ENCODE measurements at regions not wholly inside any gene's neighbourhood (a gene's known extent, or its start where the extent isn't known, plus 50 kb on each side); places are given as distances from the start of the nearest gene placed in this dataset.

GRCh38 chr6:169044381-169045230 lies 209.0 kb downstream of the THBS2 start:
- no peak for DNase-seq

DNA sequence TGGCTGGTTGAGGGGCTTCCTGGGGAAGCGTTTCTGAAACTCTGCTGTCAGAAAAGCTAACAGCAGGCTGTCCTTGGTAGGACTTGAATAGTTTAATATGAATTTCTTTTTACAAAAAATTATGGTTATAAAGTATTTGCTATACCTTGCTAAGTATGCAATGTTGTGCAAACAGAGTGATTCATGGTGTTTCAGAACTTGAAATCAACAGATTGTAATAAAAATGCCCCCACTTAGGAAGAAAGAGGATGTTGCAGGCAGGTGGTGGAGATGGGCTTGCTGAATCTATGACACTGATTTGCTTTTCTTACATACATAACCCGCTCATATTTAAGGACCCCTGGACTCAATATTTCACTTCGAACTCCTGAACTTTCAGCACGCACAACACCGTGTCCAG lies 211.6 kb downstream of the THBS2 start:
- no peak for DNase-seq

DNA sequence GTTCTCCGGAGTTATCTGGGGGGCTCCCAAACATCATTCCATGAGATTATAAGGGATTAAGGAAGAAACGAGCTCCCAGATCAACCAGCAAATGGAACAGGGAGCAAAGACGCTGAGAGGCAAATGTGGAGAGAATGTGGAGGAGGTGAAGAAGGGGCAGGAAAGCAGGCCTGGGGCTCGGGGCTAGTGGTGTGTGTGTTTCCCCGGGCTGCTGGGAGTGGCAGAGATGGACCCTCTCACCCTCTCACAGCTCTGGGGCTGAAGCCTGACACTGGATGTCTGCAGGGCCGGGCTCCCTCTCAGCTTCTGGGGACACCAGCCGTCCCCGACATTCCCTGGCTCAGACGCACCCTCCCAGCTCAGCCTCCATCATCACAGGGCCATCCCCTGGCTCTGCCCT lies 212.6 kb downstream of the THBS2 start:
- no peak for DNase-seq

DNA sequence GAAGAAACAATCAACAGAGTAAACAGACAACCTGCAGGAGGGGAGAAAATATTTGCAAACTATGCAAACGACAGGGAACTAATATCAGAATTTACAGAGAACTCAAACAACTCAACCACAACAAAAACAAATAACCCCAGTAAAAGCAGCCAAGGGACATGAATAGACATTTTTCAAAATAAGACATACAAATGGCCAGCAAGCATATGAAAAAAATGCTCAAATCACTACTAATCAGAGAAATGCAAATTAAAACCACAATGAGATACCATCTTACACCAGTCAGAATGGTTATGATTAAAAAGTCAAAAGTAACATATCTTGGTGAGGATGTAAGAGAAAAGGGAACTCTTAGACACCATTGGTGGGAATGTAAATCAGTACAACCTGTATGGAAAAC lies 215.0 kb downstream of the THBS2 start:
- DNase-seq: no peak

GRCh38 chr6:169035385-169036240 lies 218.0 kb downstream of the THBS2 start:
- no peak for DNase-seq

GRCh38 chr6:169034516-169035167 lies 219.0 kb downstream of the THBS2 start:
- DNase-seq: no peak

DNA sequence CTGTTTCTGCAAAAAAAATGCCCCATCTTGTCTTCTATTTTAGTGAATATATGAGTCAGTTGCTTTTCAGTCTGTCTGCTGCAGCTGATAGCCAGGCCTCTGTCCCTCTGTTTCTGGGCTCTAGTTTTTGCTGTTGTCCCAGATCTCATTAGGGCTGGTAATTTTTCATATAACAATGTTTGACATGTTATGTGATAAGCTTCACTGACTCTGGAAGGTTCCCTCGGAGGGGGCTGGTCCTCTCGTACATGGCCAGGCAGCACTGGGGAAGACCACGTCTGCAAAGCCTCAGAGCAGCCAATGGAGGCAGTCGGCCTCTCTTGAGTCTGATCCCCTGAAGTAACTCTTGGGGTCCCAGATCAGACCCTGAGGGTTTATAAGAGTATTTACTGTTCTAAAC lies 223.8 kb downstream of the THBS2 start:
- DNase-seq: no peak

DNA sequence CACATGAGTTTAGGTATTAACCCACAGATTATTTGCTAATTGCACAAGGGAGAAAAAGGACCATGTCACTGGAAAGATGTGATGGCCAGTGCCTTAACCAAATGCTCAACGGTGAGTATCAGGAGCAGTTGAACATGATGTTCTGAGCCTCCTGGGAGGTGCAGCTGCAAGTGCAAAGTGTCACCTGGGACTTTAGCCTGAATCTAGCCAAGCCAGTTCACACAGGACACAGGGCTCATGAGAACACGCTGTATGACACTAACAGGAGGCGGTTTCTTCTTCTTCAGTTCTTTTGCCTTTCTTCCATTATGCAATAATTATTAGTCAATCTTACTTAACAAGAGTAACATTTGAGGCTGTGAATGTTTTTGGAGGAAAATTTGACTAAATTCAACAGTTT lies 225.3 kb downstream of the THBS2 start:
- no peak for DNase-seq

DNA sequence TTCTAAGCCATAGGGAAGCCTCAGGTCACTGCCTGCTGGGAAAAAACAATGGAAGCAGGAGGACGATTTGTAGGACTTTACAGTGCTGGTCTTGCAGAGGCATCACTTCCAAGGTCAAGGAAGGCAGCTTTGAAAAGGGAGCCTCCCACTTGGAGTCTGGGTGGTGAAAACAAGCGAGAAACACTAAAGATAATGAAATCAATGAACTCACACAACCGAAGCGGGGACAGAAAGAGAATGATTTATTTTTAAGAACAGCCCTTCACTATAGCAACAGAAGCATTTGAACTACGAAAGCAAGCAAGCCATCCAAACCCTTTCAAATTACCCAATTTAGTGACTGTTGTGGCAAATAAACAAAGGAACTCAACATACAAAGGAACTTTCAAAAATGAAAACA lies 227.5 kb downstream of the THBS2 start:
- DNase-seq: no peak

GRCh38 chr6:169024047-169024660 lies 229.5 kb downstream of the THBS2 start:
- no peak for DNase-seq

DNA sequence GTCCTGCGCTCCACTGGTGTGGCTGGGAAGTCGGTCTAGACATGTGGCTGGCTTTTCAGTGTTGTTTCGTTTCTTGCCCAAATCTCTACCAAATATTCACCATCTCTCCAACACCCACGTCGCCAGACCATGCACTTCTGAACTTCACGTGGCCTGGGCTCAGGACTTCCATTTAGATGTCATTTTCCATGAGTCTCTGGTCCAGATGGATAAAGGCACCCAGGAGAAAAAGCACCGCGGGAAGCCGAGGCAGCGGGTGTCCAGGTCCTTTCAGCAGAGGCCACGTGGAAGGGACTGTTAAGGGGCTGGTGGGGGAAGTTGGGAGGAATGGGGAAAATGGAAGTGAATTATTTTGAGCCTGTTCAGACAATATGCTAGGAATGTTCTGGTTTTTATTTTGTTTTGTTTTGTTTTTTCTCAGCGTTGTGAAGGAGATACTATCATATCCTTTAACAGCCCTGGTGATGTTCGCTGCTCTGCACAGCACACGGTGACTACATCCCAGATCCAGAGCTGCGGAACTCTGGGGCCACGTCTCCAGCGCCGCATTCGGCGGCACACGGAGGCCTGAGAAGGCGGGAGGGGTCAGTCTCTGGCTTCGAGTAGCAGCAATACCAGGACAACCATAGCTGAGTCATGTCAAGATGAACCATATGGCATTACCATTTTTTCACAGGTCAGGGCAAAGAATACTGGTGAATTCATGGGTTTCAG lies 230.3 kb downstream of the THBS2 start:
- no peak for DNase-seq

DNA sequence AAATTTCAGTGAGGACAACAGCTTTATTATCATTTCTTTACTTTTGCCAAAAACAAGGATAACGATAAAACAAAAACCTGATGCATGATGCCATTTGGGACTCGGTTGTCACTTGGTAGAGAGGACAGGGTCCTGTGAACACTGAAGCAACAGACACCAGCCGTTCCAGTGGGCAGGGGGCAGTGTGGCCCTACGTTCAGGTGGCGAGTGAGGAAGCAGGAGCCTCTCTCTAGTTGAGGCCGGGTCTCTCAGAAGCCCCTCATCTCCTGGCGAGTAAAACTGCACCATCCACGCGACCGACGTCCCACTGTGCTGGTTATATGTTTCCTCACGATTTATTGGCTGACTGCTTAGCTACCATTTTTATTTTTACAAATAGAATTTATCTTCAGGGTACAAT lies 231.6 kb downstream of the THBS2 start:
- DNase-seq: no peak

DNA sequence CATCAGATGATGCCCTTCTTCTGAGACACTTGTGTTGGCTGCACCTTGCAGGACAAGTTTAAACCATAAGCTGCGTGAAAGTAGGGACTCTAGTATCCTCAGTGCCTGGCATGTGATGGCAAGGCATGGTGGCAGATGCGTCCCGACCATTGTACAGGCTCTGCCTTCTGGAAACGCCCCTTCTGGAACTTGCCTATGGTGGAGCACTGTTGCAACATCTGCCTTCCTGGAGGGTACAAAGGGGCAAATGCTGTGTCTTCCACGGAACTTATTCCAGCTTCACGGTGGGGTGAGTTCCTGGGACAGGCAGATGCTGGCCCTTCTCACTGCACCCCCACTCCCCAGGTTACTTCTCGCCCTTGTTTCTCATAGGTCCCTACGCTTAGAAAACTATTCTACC lies 232.8 kb downstream of the THBS2 start:
- no peak for DNase-seq

- no peak for DNase-seq
These were observed 233.7 kb downstream of the THBS2 start for GRCh38 chr6:169019727-169020491.

DNA sequence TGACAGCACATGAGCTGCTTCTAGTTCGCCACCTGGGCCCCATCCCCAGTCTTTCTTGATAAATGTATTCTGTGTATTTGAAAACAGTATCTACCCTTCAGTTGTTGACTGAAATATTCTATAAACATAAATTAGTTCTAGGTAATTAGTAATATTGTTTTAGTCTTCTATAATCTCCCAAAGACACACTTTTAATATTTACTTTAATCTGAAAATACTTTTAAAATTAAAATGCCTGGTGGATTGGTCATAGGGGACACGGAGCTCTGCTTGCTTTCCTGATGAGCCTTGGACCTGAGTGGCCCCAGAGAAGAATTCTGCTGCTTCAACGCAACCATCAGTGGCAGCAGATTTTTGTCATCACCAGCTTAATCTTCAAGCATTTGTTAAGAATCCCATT lies 234.5 kb downstream of the THBS2 start:
- no peak for DNase-seq

DNA sequence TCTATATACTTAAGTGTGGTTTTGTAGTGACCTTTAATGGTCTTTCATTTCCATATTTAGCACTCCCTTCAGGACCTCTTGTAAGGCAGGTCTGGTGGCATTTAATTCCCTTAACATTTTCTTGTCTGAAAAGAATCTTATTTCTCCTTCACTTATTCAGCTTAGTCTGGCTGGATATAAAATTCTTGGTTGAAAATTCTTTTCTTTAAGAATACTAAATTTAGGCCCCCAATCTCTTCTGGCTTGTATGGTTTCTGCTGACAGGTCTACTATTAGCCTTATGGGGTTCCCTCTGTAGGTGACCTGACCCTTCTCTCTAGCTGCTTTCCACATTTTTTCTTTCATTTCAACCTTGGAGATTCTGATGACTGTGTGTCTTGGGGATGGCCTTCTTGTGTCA lies 236.9 kb downstream of the THBS2 start:
- DNase-seq: no peak

- DNase-seq: no peak
These were observed 239.1 kb downstream of the THBS2 start for GRCh38 chr6:169014211-169015197.

DNA sequence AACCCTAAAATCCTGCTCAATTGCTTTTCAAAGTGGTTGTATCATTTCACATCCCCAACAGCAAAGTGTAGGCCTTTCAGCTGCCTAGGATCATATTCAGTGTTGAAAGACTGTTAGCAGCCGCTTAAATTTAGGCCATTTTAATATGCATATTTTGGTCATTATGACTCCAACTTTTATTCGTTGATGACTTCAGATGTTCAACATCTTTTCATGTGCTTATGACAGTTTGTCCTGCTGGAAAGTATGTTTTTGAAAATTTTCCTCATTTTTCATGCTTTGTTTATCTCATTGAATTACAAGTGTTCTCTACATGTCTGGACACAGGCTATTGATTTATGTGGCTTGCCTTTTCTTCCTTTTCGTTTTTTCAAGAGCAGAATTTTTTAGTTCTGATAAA lies 244.0 kb downstream of the THBS2 start:
- no peak for DNase-seq

GRCh38 chr6:169008641-169009257 lies 244.9 kb downstream of the THBS2 start:
- DNase-seq: peak; percentile 78

DNA sequence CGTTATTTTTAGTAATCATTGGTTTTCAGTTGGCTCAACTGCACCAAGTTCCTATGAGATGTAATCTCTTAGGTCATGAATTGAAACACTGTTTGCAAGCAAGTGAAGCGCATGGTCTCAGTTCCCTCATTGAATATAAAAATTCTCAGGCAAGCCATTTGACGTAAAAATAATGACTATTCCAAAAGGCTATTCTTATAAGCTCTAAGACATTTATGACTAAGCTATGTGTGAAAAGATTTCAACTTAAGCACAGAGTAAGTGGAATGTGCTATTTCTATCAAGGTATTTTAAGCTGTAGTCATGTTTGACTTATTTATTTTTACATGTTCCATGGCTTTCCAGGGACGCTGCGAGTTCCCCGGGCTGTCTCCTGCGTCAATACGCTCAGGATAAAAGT lies 248.5 kb downstream of the THBS2 start:
- DNase-seq: no peak

Data from NCI-H2029 (cell line).